Neural cell (in vitro differentiated cells): ENCODE measurements at regions not wholly inside any gene's neighbourhood (a gene's known extent, or its start where the extent isn't known, plus 50 kb on each side); places are given as distances from the start of the nearest gene placed in this dataset.

Experiments used
- H2AFZ ChIP-seq: fragments of 200-600, 300-800 bp; sonication (generic), shearing (Covaris generic); 2 replicates; pipeline ENCODE4 v1.6.0; 2014; ENCODE audit warnings: low read depth, mild to moderate bottlenecking, antibody characterized with exemption, low read length, moderate library complexity
- H3F3A ChIP-seq: fragments of 200-600 bp; shearing (Covaris generic); 2 replicates; pipeline ENCODE4 v1.6.1; 2016; ENCODE audit warnings: mild to moderate bottlenecking, moderate library complexity, mixed read lengths, antibody characterized with exemption, low read length; ENCODE audit not compliant: insufficient read depth, poor library complexity, severe bottlenecking
- H3K27ac ChIP-seq: fragments of 200-600, 300-800 bp; sonication (generic), shearing (Covaris generic); 2 replicates; pipeline ENCODE4 v1.5.1; 2014; ENCODE audit warnings: mild to moderate bottlenecking, low read length, moderate library complexity
- H3K27me3 ChIP-seq: fragments of 300-800, 200-600 bp; sonication (generic), shearing (Covaris generic); 2 replicates; pipeline ENCODE4 v1.6.0; 2014; ENCODE audit warnings: mild to moderate bottlenecking, low read depth, low read length, moderate library complexity; ENCODE audit not compliant: insufficient read depth
- H3K36me3 ChIP-seq: fragments of 300-800, 200-600 bp; sonication (generic), shearing (Covaris generic); 2 replicates; pipeline ENCODE4 v1.5.1; 2014; ENCODE audit warnings: mild to moderate bottlenecking, antibody characterized with exemption, low read length, moderate library complexity; ENCODE audit not compliant: insufficient read depth
- H3K4me2 ChIP-seq: fragments of 300-800, 200-600 bp; sonication (generic), shearing (Covaris generic); 2 replicates; pipeline ENCODE4 v1.6.0; 2014; ENCODE audit warnings: mild to moderate bottlenecking, low read length
- H3K4me3 ChIP-seq: fragments of 300-800, 200-600 bp; sonication (generic), shearing (Covaris generic); 2 replicates; pipeline ENCODE4 v1.5.1; 2014; ENCODE audit warnings: mild to moderate bottlenecking, low read length, moderate library complexity
- H3K79me2 ChIP-seq: fragments of 200-600 bp; shearing (Covaris generic); replicated peaks from 2 replicates; pipeline ENCODE4 v1.6.0; 2014; ENCODE audit warnings: mild to moderate bottlenecking, low read length, moderate library complexity; ENCODE audit not compliant: insufficient read depth
- H3K9ac ChIP-seq: fragments of 300-800, 200-600 bp; sonication (generic), shearing (Covaris generic); 2 replicates; pipeline ENCODE4 v1.6.1; 2016; ENCODE audit warnings: mild to moderate bottlenecking, low read length, mixed read lengths
- H3K9me2 ChIP-seq: fragments of 200-600 bp; shearing (Covaris generic); 2 replicates; pipeline ENCODE4 v1.6.1; 2016; ENCODE audit warnings: mild to moderate bottlenecking, low read length, mixed read lengths; ENCODE audit not compliant: insufficient read depth
- H3K9me3 ChIP-seq: fragments of 200-600, 300-800 bp; sonication (generic), shearing (Covaris generic); 2 replicates; pipeline ENCODE4 v1.6.1; 2016; ENCODE audit warnings: mild to moderate bottlenecking, mixed run types, low read length, moderate library complexity, mixed read lengths
- H4K20me1 ChIP-seq: fragments of 200-600 bp; shearing (Covaris generic); 2 replicates; pipeline ENCODE4 v1.6.1; 2016; ENCODE audit warnings: mild to moderate bottlenecking, mixed run types; ENCODE audit not compliant: insufficient read depth
- CTCF ChIP-seq: fragments of 450-650 bp; IDR thresholded peaks from 2 replicates; pipeline ENCODE4 v1.5.1; 2014; ENCODE audit warnings: antibody characterized with exemption, mild to moderate bottlenecking, moderate library complexity; ENCODE audit not compliant: poor library complexity, severe bottlenecking
- EP300 ChIP-seq: fragments of 450-650 bp; conservative IDR thresholded peaks from 2 replicates; pipeline ENCODE4 v1.6.1; 2014; ENCODE audit warnings: antibody characterized with exemption, mild to moderate bottlenecking, moderate library complexity; ENCODE audit not compliant: poor library complexity, severe bottlenecking
- EZH2 ChIP-seq: fragments of 200-600, 300-800 bp; shearing (Covaris generic), sonication (generic); IDR thresholded peaks from 2 replicates; pipeline ENCODE4 v1.6.1; 2014; ENCODE audit warnings: antibody characterized with exemption, low read length, borderline replicate concordance, mild to moderate bottlenecking; ENCODE audit not compliant: insufficient read depth, poor library complexity, severe bottlenecking
- MXI1 ChIP-seq: fragments of 450-650 bp; conservative IDR thresholded peaks from 2 replicates; pipeline ENCODE4 v1.6.1; 2014; ENCODE audit warnings: antibody characterized with exemption, mild to moderate bottlenecking; ENCODE audit not compliant: poor library complexity, severe bottlenecking
- POLR2AphosphoS5 ChIP-seq: IDR thresholded peaks from 2 replicates; pipeline ENCODE4 v1.6.1; 2012
- RAD21 ChIP-seq: fragments of 450-650 bp; conservative IDR thresholded peaks from 2 replicates; pipeline ENCODE4 v1.6.1; 2014; ENCODE audit warnings: antibody characterized with exemption, mild to moderate bottlenecking, moderate library complexity
- REST ChIP-seq: IDR thresholded peaks from 2 replicates; pipeline ENCODE4 v1.6.1; 2012; ENCODE audit warnings: borderline replicate concordance
- SMC3 ChIP-seq: fragments of 450-650 bp; conservative IDR thresholded peaks from 2 replicates; pipeline ENCODE4 v1.6.1; 2014; ENCODE audit warnings: antibody characterized with exemption, mild to moderate bottlenecking, moderate library complexity; ENCODE audit not compliant: poor library complexity
- TAF1 ChIP-seq: IDR thresholded peaks from 2 replicates; pipeline ENCODE4 v1.6.1; 2012; ENCODE audit warnings: low read depth

GRCh38 chr1:36597514-36597913 lies 114.8 kb upstream of the CSF3R start:
- Histone ChIP-seq H3K27ac (no peak overlapping the region), H3K36me3 (no peaks in the 10 kb centered on the region), H3K9me2 (no peaks in the 10 kb centered on the region), H3K9me3 (no peaks in the 10 kb centered on the region), H3K4me3 (no peak overlapping the region), H2AFZ (no peak overlapping the region), H3K4me2 (no peak overlapping the region), H3K9ac (no peak overlapping the region), H3F3A (no peaks in the 10 kb centered on the region), H3K27me3 (no peaks in the 10 kb centered on the region), H3K79me2 (no peaks in the 10 kb centered on the region), H4K20me1 (no peaks in the 10 kb centered on the region)
- TF ChIP-seq EP300 = no peak
- TF ChIP-seq CTCF = no peak
- no peak for TF ChIP-seq POLR2AphosphoS5
- TF ChIP-seq EZH2 = no peak
- no peak for TF ChIP-seq SMC3
- TF ChIP-seq MXI1 = no peak
- no peak for TF ChIP-seq REST
- no peak for TF ChIP-seq TAF1
- no peak for TF ChIP-seq RAD21

GRCh38 chr1:36595921-36596320 lies 113.2 kb upstream of the CSF3R start:
- no peaks in the 10 kb centered on the region for H3K27me3 ChIP-seq
- TF ChIP-seq SMC3 = no peak
- TF ChIP-seq RAD21 = no peak
- no peak for TF ChIP-seq EZH2
- no peak for TF ChIP-seq EP300
- no peak for TF ChIP-seq MXI1
- no peak for TF ChIP-seq CTCF
- no peak for TF ChIP-seq TAF1
- TF ChIP-seq POLR2AphosphoS5 = no peak
- TF ChIP-seq REST = no peak
- H3K4me3 ChIP-seq = no peak overlapping the region

More at GRCh38 chr1:36595921-36596320, 113.2 kb upstream of the CSF3R start:
- Histone ChIP-seq H3K9me3 (no peaks in the 10 kb centered on the region), H3K9ac (no peak overlapping the region), H2AFZ (no peak overlapping the region), H3K36me3 (no peaks in the 10 kb centered on the region), H3F3A (no peaks in the 10 kb centered on the region), H3K9me2 (no peaks in the 10 kb centered on the region), H3K27ac (no peak overlapping the region), H4K20me1 (no peaks in the 10 kb centered on the region), H3K4me2 (no peak overlapping the region), H3K79me2 (no peaks in the 10 kb centered on the region)
